AG04449 (cell line): ENCODE measurements at regions not wholly inside any gene's neighbourhood (a gene's known extent, or its start where the extent isn't known, plus 50 kb on each side); places are given as distances from the start of the nearest gene placed in this dataset.

Experiments
- CTCF ChIA-PET: fragments of 350-600 bp; formaldehyde crosslinking; extraction: SDS; loops from one replicate; lab custom pipeline; 2021; ENCODE audit warnings: antibody characterized with exemption; lab: Yijun Ruan, JAX
- POLR2A ChIA-PET: fragments of 400-600, 350-600 bp; formaldehyde crosslinking; extraction: SDS; loops from one replicate; lab custom pipeline; 2020; ENCODE audit warnings: antibody characterized with exemption, inconsistent platforms; lab: Yijun Ruan, JAX
- DNase-seq: peaks from one replicate; pipeline ENCODE4 v3.0.0-alpha.2; 2010; ENCODE audit warnings: low read depth, low spot score
- H3K4me3 ChIP-seq: 2 replicates; pipeline ENCODE4 v1.5.1; 2011; ENCODE audit warnings: low read depth, mild to moderate bottlenecking, control low read depth, low read length
- TF ChIP-seq, protein P1 (sequence below): IDR thresholded peaks from one replicate; pipeline ENCODE4 v1.5.1; 2011; ENCODE audit warnings: mild to moderate bottlenecking, moderate library complexity, low read length, control low read depth, inconsistent platforms; ENCODE audit not compliant: insufficient read depth; ENCODE audit errors: missing control alignments

- CTCF ChIA-PET = no interaction called here
- POLR2A ChIA-PET = no interaction called here
- TF ChIP-seq, protein P1, sequence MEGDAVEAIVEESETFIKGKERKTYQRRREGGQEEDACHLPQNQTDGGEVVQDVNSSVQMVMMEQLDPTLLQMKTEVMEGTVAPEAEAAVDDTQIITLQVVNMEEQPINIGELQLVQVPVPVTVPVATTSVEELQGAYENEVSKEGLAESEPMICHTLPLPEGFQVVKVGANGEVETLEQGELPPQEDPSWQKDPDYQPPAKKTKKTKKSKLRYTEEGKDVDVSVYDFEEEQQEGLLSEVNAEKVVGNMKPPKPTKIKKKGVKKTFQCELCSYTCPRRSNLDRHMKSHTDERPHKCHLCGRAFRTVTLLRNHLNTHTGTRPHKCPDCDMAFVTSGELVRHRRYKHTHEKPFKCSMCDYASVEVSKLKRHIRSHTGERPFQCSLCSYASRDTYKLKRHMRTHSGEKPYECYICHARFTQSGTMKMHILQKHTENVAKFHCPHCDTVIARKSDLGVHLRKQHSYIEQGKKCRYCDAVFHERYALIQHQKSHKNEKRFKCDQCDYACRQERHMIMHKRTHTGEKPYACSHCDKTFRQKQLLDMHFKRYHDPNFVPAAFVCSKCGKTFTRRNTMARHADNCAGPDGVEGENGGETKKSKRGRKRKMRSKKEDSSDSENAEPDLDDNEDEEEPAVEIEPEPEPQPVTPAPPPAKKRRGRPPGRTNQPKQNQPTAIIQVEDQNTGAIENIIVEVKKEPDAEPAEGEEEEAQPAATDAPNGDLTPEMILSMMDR = peak; percentile 19
- H3K4me3 ChIP-seq = no peak overlapping the region
- DNase-seq = no peak
These were observed 228.7 kb upstream of the ASIC2 start for GRCh38 chr17:33521784-33522183.

- TF ChIP-seq, protein P1 = no peak
- H3K4me3 ChIP-seq = no peak overlapping the region
- ChIA-PET CTCF (interaction anchor here (0.7 kb wide), 1 partner anchor 9 kb away, joined by 3 read pairs; no protein-coding TSS in a partner anchor), POLR2A (no interaction called here)
- DNase-seq = no peak
These were observed 229.5 kb upstream of the ASIC2 start for GRCh38 chr17:33522623-33523022.

- DNase-seq = no peak
- CTCF ChIA-PET = interaction anchor here (0.7 kb wide), 1 partner anchor 10 kb away, joined by 3 read pairs; no protein-coding TSS in a partner anchor
- POLR2A ChIA-PET = no interaction called here
- TF ChIP-seq, protein P1 = no peak
- H3K4me3 ChIP-seq = no peak overlapping the region
These were observed 230.5 kb upstream of the ASIC2 start for GRCh38 chr17:33523577-33523981.

DNA sequence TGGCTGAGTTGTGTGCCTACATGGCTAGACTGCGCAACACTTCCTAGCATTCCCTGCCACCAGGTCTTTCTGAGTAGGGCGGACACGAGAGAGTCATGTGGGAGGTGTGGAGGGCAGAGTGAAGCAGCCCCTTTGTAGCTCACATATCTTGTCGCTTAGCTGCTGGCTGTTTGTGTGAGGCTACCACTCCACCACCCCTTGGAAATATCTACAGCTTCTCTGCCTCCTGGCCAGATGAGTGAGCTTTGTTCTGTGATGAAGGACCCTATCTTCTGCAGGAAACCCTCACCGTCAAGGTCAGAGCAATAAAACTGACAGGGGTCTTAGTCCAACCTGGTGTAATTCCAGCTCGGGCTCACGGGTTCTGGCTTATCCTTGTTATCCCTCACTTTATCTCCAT lies 232.1 kb upstream of the ASIC2 start:
- ChIA-PET CTCF (no interaction called here), POLR2A (no interaction called here)
- H3K4me3 ChIP-seq = no peak overlapping the region
- TF ChIP-seq, protein P1 = no peak
- DNase-seq = no peak

DNA sequence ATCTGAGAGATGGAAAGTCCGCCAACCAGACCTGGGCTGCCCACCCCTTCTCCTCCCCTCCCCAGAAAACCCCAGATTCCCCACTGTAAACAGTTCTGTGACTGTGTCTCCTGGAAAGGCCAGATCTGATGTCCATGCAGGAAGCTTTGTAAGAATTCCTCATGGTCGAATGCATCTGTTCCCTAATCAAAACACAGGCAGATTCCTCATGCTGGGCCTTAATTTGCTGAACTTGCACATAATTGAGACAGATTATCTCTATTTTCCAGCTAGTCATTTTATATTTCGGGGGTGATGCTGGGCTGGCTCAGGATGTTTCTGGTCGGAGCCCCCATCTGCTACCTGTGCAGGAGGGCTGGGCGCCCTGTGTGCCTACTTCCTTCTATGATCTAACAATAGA lies 233.6 kb upstream of the ASIC2 start:
- ChIA-PET CTCF (no interaction called here), POLR2A (no interaction called here)
- TF ChIP-seq, protein P1 = no peak
- no peak overlapping the region for H3K4me3 ChIP-seq
- no peak for DNase-seq

DNA sequence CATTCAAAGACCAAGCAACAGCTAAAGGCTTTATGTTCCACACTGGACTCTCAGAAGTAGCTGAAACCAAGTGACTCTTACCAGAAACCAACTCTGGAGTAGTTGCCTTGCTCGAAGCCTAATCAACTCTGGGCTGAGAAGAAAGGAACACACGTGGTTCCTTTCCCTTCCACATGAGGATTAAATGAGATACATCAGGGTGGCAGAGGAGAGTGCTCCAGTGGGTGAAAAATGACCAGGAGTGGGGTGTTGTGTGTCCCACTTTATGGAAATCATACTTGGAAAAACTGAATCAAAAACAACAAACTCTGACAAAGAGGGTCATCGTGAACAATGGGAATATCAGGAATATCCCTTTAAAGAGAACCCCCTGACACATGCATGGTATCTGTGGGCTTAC lies 234.2 kb upstream of the ASIC2 start:
- no peak overlapping the region for H3K4me3 ChIP-seq
- TF ChIP-seq, protein P1 = no peak
- ChIA-PET CTCF (no interaction called here), POLR2A (no interaction called here)
- no peak for DNase-seq
